ENCODE measurements at regions not wholly inside any gene's neighbourhood (a gene's known extent, or its start where the extent isn't known, plus 50 kb on each side); places are given as distances from the start of the nearest gene placed in this dataset.

- no peaks in the 10 kb centered on the region for H3K27me3 ChIP-seq (ENCODE audit: control insufficient read depth in 4 of 4, insufficient read depth in 4 of 4, low read length in 3 of 4)
- no peak overlapping the region for H3K4me3 ChIP-seq (ENCODE audit: low read depth in 1 of 3, low read length in 3 of 3)
- TF ChIP-seq SP1 (IDR thresholded peaks at IDR 0.05): no peak
- H3K9me3 ChIP-seq (ENCODE audit: control insufficient read depth in 4 of 4, low read length in 3 of 4): peaks cover 0 to 3% (median under 1%) of the 10 kb centered on the region in 4 donors
- DNase-seq (ENCODE audit: low spot score): no peak
- H3K36me3 ChIP-seq (ENCODE audit: control insufficient read depth in 4 of 4, insufficient read depth in 3 of 4, low read depth in 1 of 4, low read length in 3 of 4): no peaks in the 10 kb centered on the region
- no peaks in the 10 kb centered on the region for H3K4me1 ChIP-seq (ENCODE audit: control insufficient read depth in 4 of 4, insufficient read depth in 4 of 4, low read length in 3 of 4)
- no peak overlapping the region for H3K9ac ChIP-seq (ENCODE audit: low read depth in 1 of 2, low read length in 2 of 2)
- no peak overlapping the region for H3K27ac ChIP-seq (ENCODE audit: low read depth in 1 of 2, low read length in 2 of 2)
Observed at GRCh38 chr1:106249365-106249764, 807.1 kb upstream of the PRMT6 start.

- 71% methylated on average over 5 of the region's 5 CpGs for WGBS
- Histone ChIP-seq H3K9me3 (ENCODE audit: control insufficient read depth in 4 of 4, low read length in 3 of 4) (peaks cover 0 to 3% (median under 1%) of the 10 kb centered on the region in 4 donors), H3K27ac (ENCODE audit: low read depth in 1 of 2, low read length in 2 of 2) (no peak overlapping the region), H3K9ac (ENCODE audit: low read depth in 1 of 2, low read length in 2 of 2) (no peak overlapping the region), H3K4me1 (ENCODE audit: control insufficient read depth in 4 of 4, insufficient read depth in 4 of 4, low read length in 3 of 4) (no peaks in the 10 kb centered on the region), H3K27me3 (ENCODE audit: control insufficient read depth in 4 of 4, insufficient read depth in 4 of 4, low read length in 3 of 4) (no peaks in the 10 kb centered on the region), H3K36me3 (ENCODE audit: control insufficient read depth in 4 of 4, insufficient read depth in 3 of 4, low read depth in 1 of 4, low read length in 3 of 4) (no peaks in the 10 kb centered on the region), H3K4me3 (ENCODE audit: low read depth in 1 of 3, low read length in 3 of 3) (no peak overlapping the region)
- TF ChIP-seq RXRA (IDR thresholded peaks at IDR 0.05) (no peak), REST (IDR thresholded peaks at IDR 0.05) (no peak), YY1 (IDR thresholded peaks at IDR 0.05) (no peak), FOXA1 (IDR thresholded peaks at IDR 0.05) (no peak)
- DNase-seq (ENCODE audit: low spot score): no peak
Observed at GRCh38 chr1:106249810-106250209, 806.7 kb upstream of the PRMT6 start.

- Histone ChIP-seq H3K9me3 (ENCODE audit: control insufficient read depth in 4 of 4, low read length in 3 of 4) (no peaks in the 10 kb centered on the region), H3K4me1 (ENCODE audit: control insufficient read depth in 4 of 4, insufficient read depth in 4 of 4, low read length in 3 of 4) (no peaks in the 10 kb centered on the region), H3K27ac (ENCODE audit: low read depth in 1 of 2, low read length in 2 of 2) (no peak overlapping the region), H3K36me3 (ENCODE audit: control insufficient read depth in 4 of 4, insufficient read depth in 3 of 4, low read depth in 1 of 4, low read length in 3 of 4) (no peaks in the 10 kb centered on the region), H3K9ac (ENCODE audit: low read depth in 1 of 2, low read length in 2 of 2) (no peak overlapping the region), H3K4me3 (ENCODE audit: low read depth in 1 of 3, low read length in 3 of 3) (no peak overlapping the region), H3K27me3 (ENCODE audit: control insufficient read depth in 4 of 4, insufficient read depth in 4 of 4, low read length in 3 of 4) (no peaks in the 10 kb centered on the region)
- TF ChIP-seq JUND (IDR thresholded peaks at IDR 0.05): no peak
- no peak for TF ChIP-seq MAX (IDR thresholded peaks at IDR 0.05)
- no peak for TF ChIP-seq RAD21 (IDR thresholded peaks at IDR 0.05)
- no peak for TF ChIP-seq NR2F2 (IDR thresholded peaks at IDR 0.05)
- no peak for TF ChIP-seq ATF3 (IDR thresholded peaks at IDR 0.05)
- no peak for TF ChIP-seq HNF4A (conservative IDR thresholded peaks at IDR 0.05)
- no peak for TF ChIP-seq GABPA (IDR thresholded peaks at IDR 0.05 in 1 of 2, conservative IDR thresholded peaks at IDR 0.05 in 1 of 2)
- TF ChIP-seq EGR1 (IDR thresholded peaks at IDR 0.05; ENCODE audit: low read depth in 2 of 2): no peak
- no peak for TF ChIP-seq REST (IDR thresholded peaks at IDR 0.05)
- TF ChIP-seq ZBTB33 (IDR thresholded peaks at IDR 0.05): no peak
- no peak for TF ChIP-seq YY1 (IDR thresholded peaks at IDR 0.05)
- no peak for TF ChIP-seq HNF4G (IDR thresholded peaks at IDR 0.05)
- no peak for TF ChIP-seq FOXA2 (IDR thresholded peaks at IDR 0.05)
- no peak for TF ChIP-seq TAF1 (conservative IDR thresholded peaks at IDR 0.05)
- WGBS: 72% methylated on average over 1 of the region's 1 CpG
- no peak for DNase-seq (ENCODE audit: low spot score)
Observed at GRCh38 chr1:106254748-106255147, 801.7 kb upstream of the PRMT6 start.

All from liver (tissue), 7 donors.